PC-9 (cell line): ENCODE measurements at regions not wholly inside any gene's neighbourhood (a gene's known extent, or its start where the extent isn't known, plus 50 kb on each side); places are given as distances from the start of the nearest gene placed in this dataset.

ENCODE experiments used
- BruUV-seq: library from RNA; stranded (reverse); fragments of 400-500 nt; replicated peaks from 2 replicates; lab custom pipeline; 2021; lab: Mats Ljungman, UMichigan
- CTCF ChIA-PET: fragments of 300-600 bp; sonication (Branson Sonifier 250); formaldehyde crosslinking; loops from one replicate; lab custom pipeline; 2022; ENCODE audit warnings: antibody characterized with exemption; lab: Charles Lee
- POLR2A ChIA-PET: fragments of 300-600 bp; sonication (Branson Sonifier 250); formaldehyde crosslinking; loops from one replicate; lab custom pipeline; 2022; ENCODE audit warnings: antibody characterized with exemption; ENCODE audit not compliant: unreplicated experiment; lab: Charles Lee
- DNase-seq, 2 experiments: peaks; one replicate each; pipeline versions ENCODE4 v3.0.0 to v3.0.0-alpha.2; 2015 to 2022; ENCODE audit warnings: mixed read lengths in 1 of 2
- H2AFZ ChIP-seq: fragments of 200-600 bp; sonication (generic); 2 replicates; pipeline ENCODE4 v1.8.1; 2017; ENCODE audit warnings: antibody characterized with exemption
- H3F3A ChIP-seq: fragments of 200-600 bp; sonication (generic); 2 replicates; pipeline ENCODE4 v1.8.1; 2017; ENCODE audit warnings: antibody characterized with exemption, mild to moderate bottlenecking, low read depth; ENCODE audit not compliant: insufficient read depth
- H3K27ac ChIP-seq: fragments of 200-600 bp; sonication (generic); 2 replicates; pipeline ENCODE4 v1.6.1; 2016; ENCODE audit warnings: mixed run types
- H3K27me3 ChIP-seq: fragments of 200-600 bp; sonication (generic); 2 replicates; pipeline ENCODE4 v1.6.1; 2016; ENCODE audit warnings: low read depth, mixed run types; ENCODE audit not compliant: insufficient read depth
- H3K36me3 ChIP-seq: fragments of 200-600 bp; sonication (generic); 2 replicates; pipeline ENCODE4 v1.6.1; 2016; ENCODE audit warnings: low read depth, mixed run types
- H3K4me1 ChIP-seq: fragments of 200-600 bp; sonication (generic); replicated peaks from 2 replicates; pipeline ENCODE4 v1.6.1; 2016; ENCODE audit warnings: mixed run types; ENCODE audit not compliant: insufficient read depth
- H3K4me2 ChIP-seq: fragments of 200-600 bp; sonication (generic); 2 replicates; pipeline ENCODE4 v1.6.1; 2017; ENCODE audit warnings: mixed run types
- H3K4me3 ChIP-seq: fragments of 200-600 bp; sonication (generic); 2 replicates; pipeline ENCODE4 v1.6.1; 2016; ENCODE audit warnings: mixed run types
- H3K79me2 ChIP-seq: fragments of 200-600 bp; sonication (generic); 2 replicates; pipeline ENCODE4 v1.6.1; 2017; ENCODE audit warnings: low read depth, mixed run types
- H3K9me2 ChIP-seq: fragments of 200-600 bp; sonication (generic); 2 replicates; pipeline ENCODE4 v1.8.1; 2017; ENCODE audit warnings: mild to moderate bottlenecking; ENCODE audit not compliant: insufficient read depth
- H3K9me3 ChIP-seq: fragments of 200-600 bp; sonication (generic); 2 replicates; pipeline ENCODE4 v1.8.1; 2016; ENCODE audit warnings: low read depth; ENCODE audit not compliant: insufficient read depth
- H4K20me1 ChIP-seq: fragments of 200-600 bp; sonication (generic); 2 replicates; pipeline ENCODE4 v1.8.1; 2017; ENCODE audit not compliant: insufficient read depth
- CTCF ChIP-seq: fragments of 200-600 bp; sonication (generic); conservative IDR thresholded peaks from 2 replicates; pipeline ENCODE4 v1.6.1; 2017; ENCODE audit warnings: mixed run types, antibody characterized with exemption, mild to moderate bottlenecking, moderate library complexity
- EZH2 ChIP-seq: fragments of 200-600 bp; sonication (generic); IDR thresholded peaks from 2 replicates; pipeline ENCODE4 v1.8.0; 2017; ENCODE audit warnings: antibody characterized with exemption, low read depth
- intact Hi-C: fragments of 100-400 bp; cut with micrococcal nuclease; formaldehyde crosslinking; loops from one replicate; pipeline ENCODE4 v1.10.0; 2022; ENCODE audit not compliant: unreplicated experiment

DNA sequence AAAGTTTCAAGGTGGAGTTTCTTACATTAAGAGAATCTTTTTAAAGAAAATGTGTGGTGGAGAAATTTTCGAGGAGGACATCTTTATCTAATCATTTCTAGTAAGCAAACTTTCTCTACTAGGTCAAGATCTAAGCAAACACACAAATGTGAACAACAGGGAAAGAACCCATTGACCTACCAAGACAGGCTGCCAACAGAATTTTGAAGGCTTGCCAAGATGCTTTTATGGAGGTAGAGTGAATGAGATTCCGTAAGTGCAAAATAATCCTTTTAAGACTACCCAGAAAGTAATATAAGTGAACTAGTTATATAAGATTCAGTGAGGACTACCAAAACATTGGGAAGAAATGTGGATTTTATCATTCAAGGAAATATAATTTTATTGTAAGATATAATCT is 357.1 kb upstream of the PDE3A start:
- no peaks in the 10 kb centered on the region for H3K4me1 ChIP-seq
- no peaks in the 10 kb centered on the region for H3K9me3 ChIP-seq
- CTCF ChIA-PET: no interaction called here
- H3K36me3 ChIP-seq: no peaks in the 10 kb centered on the region
- no peak overlapping the region for H3K4me2 ChIP-seq
- H3K79me2 ChIP-seq: no peaks in the 10 kb centered on the region
- BruUV-seq: no TSS peak
- no peak overlapping the region for H3K27ac ChIP-seq
- no peak overlapping the region for H3K4me3 ChIP-seq
- no peaks in the 10 kb centered on the region for H3K9me2 ChIP-seq
- no peaks in the 10 kb centered on the region for H3F3A ChIP-seq
- H2AFZ ChIP-seq: no peak overlapping the region
- intact Hi-C loops: no loop called here
- H3K27me3 ChIP-seq: no peaks in the 10 kb centered on the region
- POLR2A ChIA-PET: no interaction called here
- TF ChIP-seq EZH2 (no peak), CTCF (no peak)
- H4K20me1 ChIP-seq: no peaks in the 10 kb centered on the region
- DNase-seq: no peak

- Histone ChIP-seq H3K36me3 (no peaks in the 10 kb centered on the region), H3K9me2 (no peaks in the 10 kb centered on the region), H3F3A (no peaks in the 10 kb centered on the region), H3K9me3 (no peaks in the 10 kb centered on the region), H2AFZ (no peak overlapping the region), H3K27ac (no peak overlapping the region), H4K20me1 (no peaks in the 10 kb centered on the region), H3K4me2 (no peak overlapping the region), H3K79me2 (no peaks in the 10 kb centered on the region), H3K4me3 (no peak overlapping the region), H3K4me1 (no peaks in the 10 kb centered on the region), H3K27me3 (no peaks in the 10 kb centered on the region)
- TF ChIP-seq CTCF: no peak
- ChIA-PET CTCF (no interaction called here), POLR2A (no interaction called here)
- no peak for DNase-seq
- intact Hi-C loops: no loop called here
- BruUV-seq: no TSS peak
Observed at GRCh38 chr12:20017802-20018201, 350.5 kb upstream of the PDE3A start.

GRCh38 chr12:20018406-20018805 is 349.9 kb upstream of the PDE3A start:
- Histone ChIP-seq H3K27me3 (no peaks in the 10 kb centered on the region), H3K36me3 (no peaks in the 10 kb centered on the region), H3K9me3 (no peaks in the 10 kb centered on the region), H3K4me2 (no peak overlapping the region), H3K4me1 (no peaks in the 10 kb centered on the region), H4K20me1 (no peaks in the 10 kb centered on the region), H3K27ac (no peak overlapping the region), H2AFZ (no peak overlapping the region), H3K4me3 (no peak overlapping the region), H3K79me2 (no peaks in the 10 kb centered on the region), H3F3A (no peaks in the 10 kb centered on the region), H3K9me2 (no peaks in the 10 kb centered on the region)
- ChIA-PET POLR2A (no interaction called here), CTCF (no interaction called here)
- TF ChIP-seq CTCF (no peak), EZH2 (no peak)
- intact Hi-C loops: no loop called here
- DNase-seq: no peak
- BruUV-seq: no TSS peak
